SK-N-SH treated with all-trans-retinoic acid at 6 μM for 48 hours (cell line): ENCODE measurements at regions not wholly inside any gene's neighbourhood (a gene's known extent, or its start where the extent isn't known, plus 50 kb on each side); places are given as distances from the start of the nearest gene placed in this dataset.

Source experiments
- ATAC-seq: fragments of 200-7000 bp; cut with Tn5 transposase; 3 replicates; pipeline ENCODE4 v1.9.1; 2020; ENCODE audit warnings: mild to moderate bottlenecking, moderate library complexity
- ARNTL ChIP-seq: fragments of 450-650 bp; formaldehyde crosslinking; IDR thresholded peaks from 2 replicates; pipeline ENCODE4 v1.5.0; 2020; ENCODE audit warnings: low read depth, mild to moderate bottlenecking, moderate library complexity, borderline replicate concordance
- BACH2 ChIP-seq: fragments of 250-450 bp; sonication (Bioruptor Pico); IDR thresholded peaks from 2 replicates; pipeline ENCODE4 v1.9.0; 2021; ENCODE audit warnings: mild to moderate bottlenecking, borderline replicate concordance
- CSDC2 ChIP-seq: fragments of 250-450 bp; sonication (Bioruptor Pico); IDR thresholded peaks from 2 replicates; pipeline ENCODE4 v1.5.0; 2020; ENCODE audit warnings: mild to moderate bottlenecking, moderate library complexity
- ESRRG ChIP-seq: fragments of 250-450 bp; sonication (Bioruptor Pico); IDR thresholded peaks from 2 replicates; pipeline ENCODE4 v1.6.1; 2021; ENCODE audit warnings: mild to moderate bottlenecking
- GLIS3 ChIP-seq: fragments of 250-450 bp; sonication (Bioruptor Pico); IDR thresholded peaks from 2 replicates; pipeline ENCODE4 v1.5.0; 2020; ENCODE audit warnings: mild to moderate bottlenecking, moderate library complexity
- ISL1 ChIP-seq: fragments of 250-450 bp; sonication (Bioruptor Pico); IDR thresholded peaks from 2 replicates; pipeline ENCODE4 v2.1.2; 2022; ENCODE audit warnings: mild to moderate bottlenecking, moderate library complexity
- OSR1 ChIP-seq: fragments of 250-450 bp; sonication (Bioruptor Pico); IDR thresholded peaks from 2 replicates; pipeline ENCODE4 v1.8.0; 2022; ENCODE audit warnings: moderate library complexity, mild to moderate bottlenecking, inconsistent platforms
- PPARA ChIP-seq: fragments of 250-450 bp; sonication (Bioruptor Pico); IDR thresholded peaks from 2 replicates; pipeline ENCODE4 v1.5.0; 2020; ENCODE audit warnings: mild to moderate bottlenecking, borderline replicate concordance
- RARB ChIP-seq: fragments of 250-450 bp; sonication (Bioruptor Pico); IDR thresholded peaks from 2 replicates; pipeline ENCODE4 v1.8.0; 2021; ENCODE audit warnings: mild to moderate bottlenecking, moderate library complexity
- SNAI2 ChIP-seq: fragments of 250-450 bp; sonication (Bioruptor Pico); IDR thresholded peaks from 2 replicates; pipeline ENCODE4 v1.5.0; 2020; ENCODE audit warnings: mild to moderate bottlenecking, moderate library complexity
- TCF4 ChIP-seq: fragments of 250-450 bp; sonication (Bioruptor Pico); IDR thresholded peaks from 2 replicates; pipeline ENCODE4 v1.8.0; 2021; ENCODE audit warnings: mild to moderate bottlenecking, moderate library complexity, borderline replicate concordance
- TOX ChIP-seq: fragments of 250-450 bp; sonication (Bioruptor Pico); IDR thresholded peaks from 2 replicates; pipeline ENCODE4 v1.8.0; 2021; ENCODE audit warnings: mild to moderate bottlenecking, moderate library complexity, borderline replicate concordance
- ZC3H10 ChIP-seq: fragments of 250-450 bp; sonication (Bioruptor Pico); IDR thresholded peaks from 2 replicates; pipeline ENCODE4 v1.5.1; 2021; ENCODE audit warnings: mild to moderate bottlenecking, moderate library complexity
- ZFP3 ChIP-seq: fragments of 250-450 bp; sonication (Bioruptor Pico); IDR thresholded peaks from 2 replicates; pipeline ENCODE4 v1.5.0; 2020; ENCODE audit warnings: mild to moderate bottlenecking, moderate library complexity
- ZFP30 ChIP-seq: fragments of 450-650 bp; formaldehyde crosslinking; IDR thresholded peaks from 2 replicates; pipeline ENCODE4 v1.5.0; 2022; ENCODE audit warnings: mild to moderate bottlenecking, moderate library complexity
- ZNF565 ChIP-seq: fragments of 450-650 bp; formaldehyde crosslinking; conservative IDR thresholded peaks from 2 replicates; pipeline ENCODE4 v1.5.0; 2020; ENCODE audit warnings: low read depth, mild to moderate bottlenecking, moderate library complexity
- ZNF8 ChIP-seq: fragments of 450-650 bp; formaldehyde crosslinking; IDR thresholded peaks from 2 replicates; pipeline ENCODE4 v1.5.0; 2020; ENCODE audit warnings: mild to moderate bottlenecking, moderate library complexity
- TF ChIP-seq, protein P1 (sequence below): fragments of 250-450 bp; sonication (Bioruptor Pico); IDR thresholded peaks from 2 replicates; pipeline ENCODE4 v1.8.0; 2021; ENCODE audit warnings: low read depth, mild to moderate bottlenecking, moderate library complexity, borderline replicate concordance
- TF ChIP-seq, protein P2 (sequence below): fragments of 250-450 bp; sonication (Bioruptor Pico); IDR thresholded peaks from 2 replicates; pipeline ENCODE4 v1.5.1; 2020; ENCODE audit warnings: low read depth, mild to moderate bottlenecking, moderate library complexity
- TF ChIP-seq, protein P3 (sequence below): fragments of 250-450 bp; sonication (Bioruptor Pico); IDR thresholded peaks from 2 replicates; pipeline ENCODE4 v1.5.0; 2020; ENCODE audit warnings: mild to moderate bottlenecking, moderate library complexity
- TF ChIP-seq, protein P4 (sequence below): fragments of 250-450 bp; sonication (Bioruptor Pico); IDR thresholded peaks from 2 replicates; pipeline ENCODE4 v1.5.1; 2021; ENCODE audit warnings: mild to moderate bottlenecking, moderate library complexity

DNA sequence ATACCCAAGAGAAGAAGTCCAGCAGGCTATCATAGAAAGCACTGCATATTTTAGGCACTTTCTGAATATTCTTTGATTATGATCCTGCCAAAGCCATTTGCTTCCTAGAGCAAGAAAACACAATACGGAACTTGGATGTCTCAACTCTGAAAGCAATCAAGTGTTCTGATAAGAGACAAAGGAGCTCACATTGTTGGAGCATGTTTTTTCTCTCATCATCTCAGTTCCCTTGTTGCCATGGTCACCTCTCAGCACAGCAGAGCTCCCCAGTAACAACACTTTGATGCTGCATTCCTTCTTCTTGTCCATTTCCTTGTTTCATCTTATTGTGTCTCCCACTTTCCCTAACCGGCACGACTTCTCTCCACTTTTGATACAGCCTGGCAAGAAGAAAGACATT is 168.7 kb upstream of the FUT9 start:
- ATAC-seq = no peak
- TF ChIP-seq SNAI2 = no peak
- TF ChIP-seq ARNTL (CRISPR knock-in tag) = no peak
- no peak for TF ChIP-seq ZC3H10 (CRISPR knock-in tag)
- TF ChIP-seq PPARA (CRISPR knock-in tag) = no peak
- no peak for TF ChIP-seq GLIS3 (CRISPR knock-in tag)

DNA sequence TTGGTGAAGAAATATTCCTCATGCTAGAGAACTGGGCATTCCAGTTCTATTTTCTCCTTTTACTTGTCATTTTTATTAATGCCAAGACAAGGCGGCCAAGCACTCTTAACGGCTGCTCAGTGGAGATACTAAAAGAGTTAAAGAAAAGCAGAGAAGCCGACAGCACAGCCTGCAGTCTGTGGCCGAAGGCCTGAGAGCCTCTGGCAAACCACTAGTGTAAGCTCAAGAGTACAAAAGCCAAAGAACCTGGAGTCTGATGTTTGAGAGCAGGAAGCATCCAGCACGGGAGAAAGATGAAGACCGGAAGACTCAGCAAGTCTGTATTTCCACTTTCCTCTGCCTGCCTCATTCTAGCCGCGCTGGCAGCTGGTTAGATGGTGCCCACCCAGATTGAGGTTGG is 167.1 kb upstream of the FUT9 start:
- ATAC-seq = no peak
- TF ChIP-seq ZNF8 (CRISPR knock-in tag) = no peak
- TF ChIP-seq ZNF565 (CRISPR knock-in tag) = no peak
- no peak for TF ChIP-seq RARB (CRISPR knock-in tag)
- TF ChIP-seq ISL1 (CRISPR knock-in tag) = no peak
- TF ChIP-seq, all 23 proteins: peak for 0

DNA sequence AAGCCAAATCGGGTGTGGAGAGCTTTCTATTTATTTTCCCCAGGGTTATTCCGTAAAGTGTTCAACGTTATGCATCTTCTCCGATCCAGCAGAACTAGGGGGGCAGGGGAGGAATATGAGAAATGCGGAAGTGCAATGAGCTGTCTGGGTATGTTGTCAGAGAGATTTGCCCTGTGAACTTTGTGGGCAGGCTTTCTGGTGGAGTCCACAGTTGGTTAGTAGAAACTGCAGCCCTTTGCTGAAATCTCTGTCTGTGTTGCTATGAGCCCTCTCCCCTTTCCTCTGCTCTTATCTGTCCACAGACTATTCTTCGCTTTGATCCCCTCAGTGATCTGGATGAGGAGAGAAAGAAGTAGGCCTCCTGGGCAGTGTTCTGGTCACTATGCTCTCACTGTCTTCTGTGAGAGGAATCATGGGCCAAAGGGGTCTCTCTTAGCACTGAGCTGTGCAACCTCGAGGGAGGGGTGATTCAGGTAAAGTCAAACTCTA is 158.9 kb upstream of the FUT9 start:
- no peak for TF ChIP-seq ZFP30 (CRISPR knock-in tag)
- no peak for TF ChIP-seq ARNTL (CRISPR knock-in tag)
- no peak for TF ChIP-seq ZC3H10 (CRISPR knock-in tag)
- TF ChIP-seq TCF4 (CRISPR knock-in tag) = no peak
- TF ChIP-seq ESRRG (CRISPR knock-in tag) = no peak
- no peak for TF ChIP-seq SNAI2
- TF ChIP-seq CSDC2 (CRISPR knock-in tag) = no peak
- TF ChIP-seq, all 23 proteins: peak for 0
- ATAC-seq = no peak

DNA sequence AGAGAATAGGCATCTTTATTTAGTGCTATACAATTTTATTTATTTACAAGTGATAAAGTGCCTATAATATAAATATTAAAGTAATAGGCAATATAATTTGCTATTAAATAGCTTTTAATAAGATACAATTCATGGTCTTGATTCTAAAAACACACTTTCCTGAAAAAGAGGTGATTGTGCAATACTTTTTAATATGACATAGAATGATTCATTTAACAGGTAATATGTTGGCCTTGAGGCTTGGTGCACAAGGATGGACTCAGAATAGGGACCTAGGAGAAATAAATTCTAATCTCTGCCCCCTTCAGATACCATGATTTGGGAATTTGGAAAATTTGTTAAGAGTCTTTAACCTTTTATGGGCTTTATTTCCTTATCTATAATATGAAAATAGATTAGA is 149.9 kb upstream of the FUT9 start:
- TF ChIP-seq, protein P1, sequence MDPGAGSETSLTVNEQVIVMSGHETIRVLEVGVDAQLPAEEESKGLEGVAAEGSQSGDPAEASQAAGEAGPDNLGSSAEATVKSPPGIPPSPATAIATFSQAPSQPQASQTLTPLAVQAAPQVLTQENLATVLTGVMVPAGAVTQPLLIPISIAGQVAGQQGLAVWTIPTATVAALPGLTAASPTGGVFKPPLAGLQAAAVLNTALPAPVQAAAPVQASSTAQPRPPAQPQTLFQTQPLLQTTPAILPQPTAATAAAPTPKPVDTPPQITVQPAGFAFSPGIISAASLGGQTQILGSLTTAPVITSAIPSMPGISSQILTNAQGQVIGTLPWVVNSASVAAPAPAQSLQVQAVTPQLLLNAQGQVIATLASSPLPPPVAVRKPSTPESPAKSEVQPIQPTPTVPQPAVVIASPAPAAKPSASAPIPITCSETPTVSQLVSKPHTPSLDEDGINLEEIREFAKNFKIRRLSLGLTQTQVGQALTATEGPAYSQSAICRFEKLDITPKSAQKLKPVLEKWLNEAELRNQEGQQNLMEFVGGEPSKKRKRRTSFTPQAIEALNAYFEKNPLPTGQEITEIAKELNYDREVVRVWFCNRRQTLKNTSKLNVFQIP (CRISPR knock-in tag) = no peak
- TF ChIP-seq, protein P2, sequence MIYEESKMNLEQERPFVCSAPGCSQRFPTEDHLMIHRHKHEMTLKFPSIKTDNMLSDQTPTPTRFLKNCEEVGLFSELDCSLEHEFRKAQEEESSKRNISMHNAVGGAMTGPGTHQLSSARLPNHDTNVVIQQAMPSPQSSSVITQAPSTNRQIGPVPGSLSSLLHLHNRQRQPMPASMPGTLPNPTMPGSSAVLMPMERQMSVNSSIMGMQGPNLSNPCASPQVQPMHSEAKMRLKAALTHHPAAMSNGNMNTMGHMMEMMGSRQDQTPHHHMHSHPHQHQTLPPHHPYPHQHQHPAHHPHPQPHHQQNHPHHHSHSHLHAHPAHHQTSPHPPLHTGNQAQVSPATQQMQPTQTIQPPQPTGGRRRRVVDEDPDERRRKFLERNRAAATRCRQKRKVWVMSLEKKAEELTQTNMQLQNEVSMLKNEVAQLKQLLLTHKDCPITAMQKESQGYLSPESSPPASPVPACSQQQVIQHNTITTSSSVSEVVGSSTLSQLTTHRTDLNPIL (CRISPR knock-in tag) = no peak
- no peak for TF ChIP-seq PPARA (CRISPR knock-in tag)
- TF ChIP-seq, protein P3, sequence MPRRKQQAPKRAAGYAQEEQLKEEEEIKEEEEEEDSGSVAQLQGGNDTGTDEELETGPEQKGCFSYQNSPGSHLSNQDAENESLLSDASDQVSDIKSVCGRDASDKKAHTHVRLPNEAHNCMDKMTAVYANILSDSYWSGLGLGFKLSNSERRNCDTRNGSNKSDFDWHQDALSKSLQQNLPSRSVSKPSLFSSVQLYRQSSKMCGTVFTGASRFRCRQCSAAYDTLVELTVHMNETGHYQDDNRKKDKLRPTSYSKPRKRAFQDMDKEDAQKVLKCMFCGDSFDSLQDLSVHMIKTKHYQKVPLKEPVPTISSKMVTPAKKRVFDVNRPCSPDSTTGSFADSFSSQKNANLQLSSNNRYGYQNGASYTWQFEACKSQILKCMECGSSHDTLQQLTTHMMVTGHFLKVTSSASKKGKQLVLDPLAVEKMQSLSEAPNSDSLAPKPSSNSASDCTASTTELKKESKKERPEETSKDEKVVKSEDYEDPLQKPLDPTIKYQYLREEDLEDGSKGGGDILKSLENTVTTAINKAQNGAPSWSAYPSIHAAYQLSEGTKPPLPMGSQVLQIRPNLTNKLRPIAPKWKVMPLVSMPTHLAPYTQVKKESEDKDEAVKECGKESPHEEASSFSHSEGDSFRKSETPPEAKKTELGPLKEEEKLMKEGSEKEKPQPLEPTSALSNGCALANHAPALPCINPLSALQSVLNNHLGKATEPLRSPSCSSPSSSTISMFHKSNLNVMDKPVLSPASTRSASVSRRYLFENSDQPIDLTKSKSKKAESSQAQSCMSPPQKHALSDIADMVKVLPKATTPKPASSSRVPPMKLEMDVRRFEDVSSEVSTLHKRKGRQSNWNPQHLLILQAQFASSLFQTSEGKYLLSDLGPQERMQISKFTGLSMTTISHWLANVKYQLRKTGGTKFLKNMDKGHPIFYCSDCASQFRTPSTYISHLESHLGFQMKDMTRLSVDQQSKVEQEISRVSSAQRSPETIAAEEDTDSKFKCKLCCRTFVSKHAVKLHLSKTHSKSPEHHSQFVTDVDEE (CRISPR knock-in tag) = no peak
- TF ChIP-seq ZC3H10 (CRISPR knock-in tag) = no peak
- TF ChIP-seq, protein P4, sequence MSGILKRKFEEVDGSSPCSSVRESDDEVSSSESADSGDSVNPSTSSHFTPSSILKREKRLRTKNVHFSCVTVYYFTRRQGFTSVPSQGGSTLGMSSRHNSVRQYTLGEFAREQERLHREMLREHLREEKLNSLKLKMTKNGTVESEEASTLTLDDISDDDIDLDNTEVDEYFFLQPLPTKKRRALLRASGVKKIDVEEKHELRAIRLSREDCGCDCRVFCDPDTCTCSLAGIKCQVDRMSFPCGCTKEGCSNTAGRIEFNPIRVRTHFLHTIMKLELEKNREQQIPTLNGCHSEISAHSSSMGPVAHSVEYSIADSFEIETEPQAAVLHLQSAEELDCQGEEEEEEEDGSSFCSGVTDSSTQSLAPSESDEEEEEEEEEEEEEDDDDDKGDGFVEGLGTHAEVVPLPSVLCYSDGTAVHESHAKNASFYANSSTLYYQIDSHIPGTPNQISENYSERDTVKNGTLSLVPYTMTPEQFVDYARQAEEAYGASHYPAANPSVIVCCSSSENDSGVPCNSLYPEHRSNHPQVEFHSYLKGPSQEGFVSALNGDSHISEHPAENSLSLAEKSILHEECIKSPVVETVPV (CRISPR knock-in tag) = no peak
- TF ChIP-seq ISL1 (CRISPR knock-in tag) = no peak
- TF ChIP-seq TCF4 (CRISPR knock-in tag) = no peak
- TF ChIP-seq BACH2 = no peak
- TF ChIP-seq ZNF8 (CRISPR knock-in tag) = no peak
- TF ChIP-seq TOX (CRISPR knock-in tag) = no peak
- no peak for TF ChIP-seq GLIS3 (CRISPR knock-in tag)
- TF ChIP-seq OSR1 = no peak
- TF ChIP-seq ZFP30 (CRISPR knock-in tag) = no peak
- TF ChIP-seq ARNTL (CRISPR knock-in tag) = no peak
- no peak for TF ChIP-seq ZFP3 (CRISPR knock-in tag)
- TF ChIP-seq SNAI2 = no peak
- no peak for ATAC-seq
